H1 (cell line): ENCODE measurements at regions not wholly inside any gene's neighbourhood (a gene's known extent, or its start where the extent isn't known, plus 50 kb on each side); places are given as distances from the start of the nearest gene placed in this dataset.

Experiments
- BACH1 ChIP-seq: IDR thresholded peaks from 2 replicates; pipeline ENCODE4 v1.6.1; 2012; ENCODE audit warnings: low read length, improper control_type of control experiment
- CBX8 ChIP-seq: fragments of 300-800, 300-1000 bp; sonication (generic); IDR thresholded peaks from 2 replicates; pipeline ENCODE4 v1.7.1; 2016; ENCODE audit warnings: low read depth, low read length, borderline replicate concordance
- CHD7 ChIP-seq: fragments of 300-600 bp; sonication (generic); IDR thresholded peaks from 2 replicates; pipeline ENCODE4 v1.7.1; 2012; ENCODE audit warnings: low read length, moderate library complexity, mild to moderate bottlenecking, inconsistent platforms; ENCODE audit not compliant: insufficient replicate concordance
- EGR1 ChIP-seq: IDR thresholded peaks from 2 replicates; pipeline ENCODE4 v1.6.1; 2011; ENCODE audit warnings: low read depth, low read length, borderline replicate concordance
- EP300 ChIP-seq, 2 experiments: IDR thresholded peaks; 1 replicate in 1 of 2; 2 replicates in 1 of 2; pipeline ENCODE4 v1.6.1; 2011 to 2012; ENCODE audit warnings: low read depth in 2 of 2, low read length in 2 of 2, mild to moderate bottlenecking in 2 of 2, borderline replicate concordance in 1 of 2, inconsistent platforms in 1 of 2, moderate library complexity in 1 of 2
- GTF2F1 ChIP-seq: IDR thresholded peaks from 2 replicates; pipeline ENCODE4 v1.6.1; 2012; ENCODE audit warnings: low read depth, low read length, improper control_type of control experiment, borderline replicate concordance
- JUND ChIP-seq: IDR thresholded peaks from 2 replicates; pipeline ENCODE4 v1.6.1; 2011; ENCODE audit warnings: mild to moderate bottlenecking, improper control_type of control experiment, low read length
- NANOG ChIP-seq: IDR thresholded peaks from 2 replicates; pipeline ENCODE4 v1.6.1; 2011; ENCODE audit warnings: low read length, low read depth, mild to moderate bottlenecking, inconsistent platforms; ENCODE audit not compliant: insufficient read depth, poor library complexity, severe bottlenecking
- RXRA ChIP-seq: IDR thresholded peaks from 2 replicates; pipeline ENCODE4 v1.6.1; 2011; ENCODE audit warnings: low read depth, mild to moderate bottlenecking, low read length, moderate library complexity; ENCODE audit not compliant: insufficient read depth
- SAP30 ChIP-seq: fragments of 300-600 bp; sonication (generic); IDR thresholded peaks from 2 replicates; pipeline ENCODE4 v1.7.1; 2012; ENCODE audit warnings: low read length, moderate library complexity, mild to moderate bottlenecking, inconsistent platforms; ENCODE audit not compliant: insufficient read depth, insufficient replicate concordance
- SP1 ChIP-seq: IDR thresholded peaks from 2 replicates; pipeline ENCODE4 v1.6.1; 2011; ENCODE audit warnings: low read depth, low read length
- TEAD4 ChIP-seq: IDR thresholded peaks from 2 replicates; pipeline ENCODE4 v1.6.1; 2012; ENCODE audit warnings: low read depth, low read length, inconsistent platforms, mixed read lengths
- ZNF274 ChIP-seq: IDR thresholded peaks from 2 replicates; pipeline ENCODE4 v1.7.0; 2012; ENCODE audit warnings: low read length, borderline replicate concordance; ENCODE audit errors: extremely low read depth

- TF ChIP-seq CHD7 = no peak
- no peak for TF ChIP-seq JUND
- no peak for TF ChIP-seq ZNF274
- TF ChIP-seq EP300 (IDR thresholded peaks at IDR 0.05; ENCODE audit: borderline replicate concordance in 1 of 2, low read depth in 2 of 2, low read length in 2 of 2) = no peak
- TF ChIP-seq EGR1 = no peak
- no peak for TF ChIP-seq SAP30
- TF ChIP-seq RXRA = no peak
- TF ChIP-seq NANOG = no peak
- TF ChIP-seq TEAD4 = no peak
- no peak for TF ChIP-seq SP1
- TF ChIP-seq CBX8 = no peak
- TF ChIP-seq BACH1 = no peak
- no peak for TF ChIP-seq GTF2F1
These were observed 143.9 kb downstream of the TLE3 start (continued) for GRCh38 chr15:69953816-69954215.
